GM06990 (cell line): ENCODE measurements at regions not wholly inside any gene's neighbourhood (a gene's known extent, or its start where the extent isn't known, plus 50 kb on each side); places are given as distances from the start of the nearest gene placed in this dataset.

Experiments used
- DNase-seq: peaks from one replicate; pipeline ENCODE4 v3.0.0-alpha.2; 2011; ENCODE audit not compliant: insufficient read length; ENCODE audit errors: extremely low read depth
- H3K27me3 ChIP-seq: replicated peaks from 2 replicates; pipeline ENCODE4 v1.6.0; 2011; ENCODE audit warnings: low read length; ENCODE audit not compliant: control insufficient read depth, insufficient read depth
- H3K36me3 ChIP-seq: 2 replicates; pipeline ENCODE4 v1.5.1; 2011; ENCODE audit warnings: low read length; ENCODE audit not compliant: control insufficient read depth, insufficient read depth
- H3K4me3 ChIP-seq: replicated peaks from 2 replicates; pipeline ENCODE4 v1.5.1; 2011; ENCODE audit warnings: low read depth, mild to moderate bottlenecking, control low read depth, low read length
- CTCF ChIP-seq: IDR thresholded peaks from 2 replicates; pipeline ENCODE4 v1.5.1; 2011; ENCODE audit warnings: low read length, control low read depth, mild to moderate bottlenecking, inconsistent platforms; ENCODE audit not compliant: insufficient read depth, poor library complexity, severe bottlenecking

DNA sequence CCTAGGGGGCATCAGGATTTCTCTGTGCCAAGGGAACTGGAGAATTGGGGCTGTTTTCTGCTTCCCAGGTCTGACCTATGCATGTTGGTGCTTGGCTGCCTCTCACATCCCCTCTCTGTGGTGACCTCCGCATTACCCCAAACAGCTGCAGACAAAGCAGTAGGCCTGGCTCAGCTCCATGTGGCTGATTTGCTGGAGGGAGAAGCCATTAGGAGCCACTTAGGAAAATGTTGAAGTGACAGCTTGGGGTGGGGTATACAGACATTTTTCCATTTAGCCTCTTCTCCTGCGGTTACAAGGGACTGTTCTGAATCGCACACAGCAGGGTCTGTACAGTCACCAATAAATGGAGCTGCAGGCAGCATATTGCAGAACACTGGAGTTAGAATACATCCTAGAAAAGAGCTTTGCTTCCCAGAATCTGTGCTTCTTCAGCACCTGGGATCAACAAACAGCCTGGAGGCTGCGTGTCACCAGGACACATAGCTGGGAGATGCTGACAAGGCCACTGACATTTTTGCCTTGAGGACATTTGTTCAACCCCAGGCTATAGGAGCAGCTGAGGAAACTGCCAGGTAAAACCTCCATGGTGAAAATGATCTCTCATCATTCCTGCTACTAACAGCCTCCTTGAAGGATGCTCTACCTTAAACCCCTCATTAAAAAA, 335.3 kb downstream of the DIRAS2 start:
- TF ChIP-seq CTCF, result no peak
- Histone ChIP-seq H3K4me3 (no peak overlapping the region), H3K27me3 (no peaks in the 10 kb centered on the region; the same call in none of the 2 replicates), H3K36me3 (no peaks in the 10 kb centered on the region)
- no peak for DNase-seq

DNA sequence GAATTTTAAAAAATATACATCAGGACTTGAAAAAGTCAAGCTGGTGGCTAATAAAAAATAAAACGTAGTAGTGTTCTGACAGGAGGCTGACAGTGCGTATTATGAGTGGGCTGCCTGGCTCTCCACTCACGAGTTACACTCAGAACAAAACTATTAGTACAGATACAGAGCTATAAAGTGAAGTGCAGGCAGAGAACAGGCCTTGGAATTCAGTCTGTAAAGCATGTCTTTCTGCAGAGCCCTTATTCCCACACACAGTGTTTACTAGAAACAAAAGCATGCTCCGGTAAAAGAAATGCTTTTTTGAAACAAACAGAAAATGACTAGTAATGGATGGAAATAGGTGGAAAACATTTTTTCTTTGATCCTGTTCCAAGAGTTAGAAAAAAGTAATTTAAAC, 334.7 kb downstream of the DIRAS2 start:
- no peak for DNase-seq
- no peaks in the 10 kb centered on the region for H3K36me3 ChIP-seq
- no peak for TF ChIP-seq CTCF
- no peaks in the 10 kb centered on the region; the same call in none of the 2 replicates for H3K27me3 ChIP-seq
- no peak overlapping the region for H3K4me3 ChIP-seq

GRCh38 chr9:90308691-90309090, 333.9 kb downstream of the DIRAS2 start:
- Histone ChIP-seq H3K4me3 (no peak overlapping the region), H3K36me3 (no peaks in the 10 kb centered on the region), H3K27me3 (no peaks in the 10 kb centered on the region; the same call in 1 of the 2 replicates)
- no peak for DNase-seq
- TF ChIP-seq CTCF, result no peak

DNA sequence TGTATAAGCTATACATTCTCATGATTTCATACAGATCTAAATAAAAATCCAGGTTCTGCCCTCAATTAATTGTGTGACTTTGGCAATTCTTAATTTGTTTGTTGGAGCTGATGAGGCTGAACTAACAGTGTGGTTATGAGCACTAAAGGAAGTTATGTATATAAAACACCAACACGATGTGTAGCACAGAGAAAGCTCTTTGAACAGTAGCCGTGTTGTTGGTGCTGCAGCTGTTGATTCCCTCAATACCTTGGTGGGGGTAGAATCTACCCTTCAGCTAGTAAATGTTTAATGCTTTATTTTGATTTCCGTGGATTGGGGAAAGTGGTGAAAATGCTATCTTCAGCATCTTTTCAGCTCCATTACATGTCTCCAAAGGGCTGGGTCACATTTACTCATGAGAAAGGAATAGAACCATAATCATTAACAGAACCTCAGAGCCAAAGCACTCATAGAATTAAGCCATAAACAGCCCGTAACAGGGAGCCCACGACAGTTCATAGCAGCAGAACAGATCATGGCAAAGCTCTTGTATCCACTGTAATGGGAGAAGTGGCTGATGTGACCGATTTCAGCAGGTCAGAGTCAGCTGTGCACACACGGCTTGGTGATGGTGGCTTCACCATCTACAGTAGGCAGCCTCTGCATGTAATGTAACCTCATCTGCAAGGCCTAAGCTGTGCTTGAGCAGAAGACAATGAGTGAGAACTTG, 332.7 kb downstream of the DIRAS2 start:
- Histone ChIP-seq H3K36me3 (no peaks in the 10 kb centered on the region), H3K27me3 (no peaks in the 10 kb centered on the region; the same call in 1 of the 2 replicates), H3K4me3 (no peak overlapping the region)
- no peak for DNase-seq
- TF ChIP-seq CTCF, result no peak

GRCh38 chr9:90310521-90310876, 332.1 kb downstream of the DIRAS2 start:
- TF ChIP-seq CTCF, result no peak
- DNase-seq, result no peak
- no peaks in the 10 kb centered on the region; the same call in 1 of the 2 replicates for H3K27me3 ChIP-seq
- no peaks in the 10 kb centered on the region for H3K36me3 ChIP-seq
- H3K4me3 ChIP-seq, result no peak overlapping the region

DNA sequence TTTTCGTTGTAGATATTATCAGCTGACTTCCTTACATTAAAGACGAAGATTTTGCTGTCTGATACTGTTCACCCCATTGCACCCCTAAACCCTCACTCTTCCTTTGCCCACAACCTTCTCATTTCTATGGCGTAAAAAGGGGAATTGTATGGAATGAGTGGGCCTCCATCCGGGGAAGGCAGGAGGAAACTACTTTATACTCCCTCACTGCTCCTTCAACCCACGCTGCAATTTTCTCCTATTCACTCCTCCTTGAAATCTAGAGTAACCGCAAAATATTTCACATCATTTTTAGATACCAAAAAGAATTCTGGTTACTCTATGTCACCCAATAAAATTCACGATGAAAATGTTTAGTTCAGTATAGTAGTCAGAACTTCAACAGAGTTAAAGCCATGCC, 330.8 kb downstream of the DIRAS2 start:
- no peak for TF ChIP-seq CTCF
- H3K27me3 ChIP-seq, result no peaks in the 10 kb centered on the region
- no peak for DNase-seq
- H3K4me3 ChIP-seq, result no peak overlapping the region
- H3K36me3 ChIP-seq, result no peaks in the 10 kb centered on the region
